Left lung (tissue), 4 donors: ENCODE measurements at regions not wholly inside any gene's neighbourhood (a gene's known extent, or its start where the extent isn't known, plus 50 kb on each side); places are given as distances from the start of the nearest gene placed in this dataset.

Source experiments
- ATAC-seq: fragments of 200-7000 bp; cut with Tn5 transposase; one replicate; pipeline ENCODE4 v1.9.1; 2020; ENCODE audit warnings: moderate library complexity
- DNase-seq, 4 donors: peaks; one replicate each; pipeline ENCODE4 v3.0.0-alpha.2; 2013 to 2020
- H3K27ac ChIP-seq, 2 donors: fragments of 200-600 bp; sonication (generic) in 1 of 2; one replicate each; pipeline versions ENCODE4 v1.5.0 to v1.8.0; 2020 to 2021
- H3K27me3 ChIP-seq, 2 donors: fragments of 200-600 bp; sonication (generic) in 1 of 2; one replicate each; pipeline versions ENCODE4 v1.5.0 to v1.8.0; 2020 to 2021
- H3K36me3 ChIP-seq, 2 donors: fragments of 200-600 bp; sonication (generic) in 1 of 2; one replicate each; pipeline versions ENCODE4 v1.5.0 to v1.8.0; 2020 to 2021
- H3K4me1 ChIP-seq, 2 donors: fragments of 200-600 bp; one replicate each; pipeline ENCODE4 v1.8.0; 2021
- H3K4me3 ChIP-seq, 2 donors: fragments of 200-600 bp; sonication (generic) in 1 of 2; one replicate each; pipeline versions ENCODE4 v1.5.0 to v1.8.0; 2020 to 2021; ENCODE audit warnings: mild to moderate bottlenecking in 1 of 2
- H3K9me3 ChIP-seq, 2 donors: fragments of 200-600 bp; sonication (generic) in 1 of 2; one replicate each; pipeline versions ENCODE4 v1.5.0 to v1.8.0; 2020 to 2021
- CTCF ChIP-seq, 2 donors: fragments of 200-600 bp; sonication (generic) in 1 of 2; IDR thresholded peaks; one replicate each; pipeline versions ENCODE4 v1.5.0 to v1.8.0; 2021; ENCODE audit warnings: antibody characterized with exemption in 2 of 2
- intact Hi-C, 2 donors: fragments of 100-400 bp; cut with DNase I; formaldehyde crosslinking; loops; one replicate each; pipeline versions ENCODE4 v1.11.2 to v1.14.2; 2022
- donor health status: DM: no; HTN: yes; CAD: no.
- donor health status: DM: no; HTN: no; CAD: no.

- no peaks in the 10 kb centered on the region for H3K9me3 ChIP-seq
- intact Hi-C loops = no loop called here
- H3K4me1 ChIP-seq = no peaks in the 10 kb centered on the region
- H3K36me3 ChIP-seq = no peaks in the 10 kb centered on the region
- no peak overlapping the region for H3K27ac ChIP-seq
- no peak for TF ChIP-seq CTCF (IDR thresholded peaks at IDR 0.05)
- ATAC-seq (no peak), DNase-seq (no peak)
- H3K4me3 ChIP-seq = no peak overlapping the region
- no peaks in the 10 kb centered on the region for H3K27me3 ChIP-seq
Measured at GRCh38 chr4:13944095-13944511, 316.6 kb upstream of the BOD1L1 start.

- TF ChIP-seq CTCF (IDR thresholded peaks at IDR 0.05) = no peak
- Histone ChIP-seq H3K36me3 (no peaks in the 10 kb centered on the region), H3K4me1 (no peaks in the 10 kb centered on the region), H3K27ac (no peak overlapping the region), H3K27me3 (no peaks in the 10 kb centered on the region), H3K4me3 (no peak overlapping the region), H3K9me3 (no peaks in the 10 kb centered on the region)
- no peak for ATAC-seq
- intact Hi-C loops = no loop called here
- DNase-seq = no peak
Measured at GRCh38 chr4:13947921-13948320, 320.4 kb upstream of the BOD1L1 start.

- no peaks in the 10 kb centered on the region for H3K36me3 ChIP-seq
- TF ChIP-seq CTCF (IDR thresholded peaks at IDR 0.05) = no peak
Measured at GRCh38 chr4:13950491-13950890, 323.0 kb upstream of the BOD1L1 start.

GRCh38 chr4:13953083-13953482 is 325.6 kb upstream of the BOD1L1 start:
- Histone ChIP-seq H3K4me3 (no peak overlapping the region), H3K4me1 (no peaks in the 10 kb centered on the region), H3K36me3 (no peaks in the 10 kb centered on the region), H3K27ac (no peak overlapping the region), H3K27me3 (no peaks in the 10 kb centered on the region), H3K9me3 (no peaks in the 10 kb centered on the region)
- DNase-seq (no peak), ATAC-seq (no peak)
- TF ChIP-seq CTCF (IDR thresholded peaks at IDR 0.05) = no peak
- intact Hi-C loops = no loop called here

More at GRCh38 chr4:13950491-13950890, 323.0 kb upstream of the BOD1L1 start:
- H3K27ac ChIP-seq = no peak overlapping the region
- intact Hi-C loops = no loop called here
- H3K27me3 ChIP-seq = no peaks in the 10 kb centered on the region
- no peak for ATAC-seq
- H3K9me3 ChIP-seq = no peaks in the 10 kb centered on the region
- no peaks in the 10 kb centered on the region for H3K4me1 ChIP-seq
- no peak overlapping the region for H3K4me3 ChIP-seq
- DNase-seq = no peak

GRCh38 chr4:13955551-13955950 is 328.0 kb upstream of the BOD1L1 start:
- TF ChIP-seq CTCF (IDR thresholded peaks at IDR 0.05) = no peak
- no peaks in the 10 kb centered on the region for H3K4me1 ChIP-seq
- no peak overlapping the region for H3K4me3 ChIP-seq
- intact Hi-C loops = no loop called here
- no peak overlapping the region for H3K27ac ChIP-seq
- H3K36me3 ChIP-seq = no peaks in the 10 kb centered on the region
- H3K27me3 ChIP-seq = no peaks in the 10 kb centered on the region
- H3K9me3 ChIP-seq = no peaks in the 10 kb centered on the region
- no peak for DNase-seq
- no peak for ATAC-seq
